Epidermal melanocyte (primary cell): ENCODE measurements at regions not wholly inside any gene's neighbourhood (a gene's known extent, or its start where the extent isn't known, plus 50 kb on each side); places are given as distances from the start of the nearest gene placed in this dataset.

Experiments used
- DNase-seq: peaks from one replicate; pipeline ENCODE4 v3.0.0; 2011; ENCODE audit warnings: low spot score; ENCODE audit not compliant: insufficient read length

DNA sequence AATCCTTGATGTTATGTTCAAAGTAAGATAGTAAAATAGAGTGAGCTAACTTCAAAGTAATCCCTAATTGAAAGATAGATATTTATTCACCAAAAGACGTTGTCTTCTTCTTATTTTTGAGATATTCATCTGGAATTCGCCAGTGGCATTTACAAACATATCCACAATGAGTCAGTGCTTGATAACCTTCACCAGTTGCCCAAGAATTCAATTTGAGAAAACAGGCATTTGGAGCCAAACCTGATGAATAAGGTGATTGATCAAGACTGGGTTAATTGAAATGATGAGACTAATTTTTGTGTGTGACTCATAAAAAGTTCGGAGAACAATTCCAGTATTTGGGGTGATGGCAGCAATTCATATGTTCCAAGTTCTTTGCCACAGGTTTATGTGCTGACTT lies 344.0 kb downstream of the ARL4A start:
- DNase-seq: no peak

DNA sequence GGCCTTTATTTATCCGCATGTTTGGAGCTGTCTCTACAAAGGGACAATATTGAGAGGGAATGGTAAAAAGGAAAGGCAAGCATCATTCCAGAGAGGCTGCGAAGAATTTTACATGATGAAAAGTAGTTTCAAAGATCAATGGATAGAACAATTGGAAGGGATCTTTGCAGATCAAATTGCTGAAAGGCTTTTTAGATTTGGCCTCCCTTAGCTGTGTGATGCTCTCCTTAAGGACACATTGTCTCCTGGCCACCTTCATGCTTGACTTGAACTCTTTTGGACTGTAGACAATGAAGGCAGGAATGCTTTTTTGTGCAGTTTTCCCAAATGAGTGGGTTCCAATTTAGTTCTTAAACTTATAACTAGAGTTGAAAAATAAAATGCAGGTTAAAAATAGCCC lies 344.7 kb downstream of the ARL4A start:
- no peak for DNase-seq

DNA sequence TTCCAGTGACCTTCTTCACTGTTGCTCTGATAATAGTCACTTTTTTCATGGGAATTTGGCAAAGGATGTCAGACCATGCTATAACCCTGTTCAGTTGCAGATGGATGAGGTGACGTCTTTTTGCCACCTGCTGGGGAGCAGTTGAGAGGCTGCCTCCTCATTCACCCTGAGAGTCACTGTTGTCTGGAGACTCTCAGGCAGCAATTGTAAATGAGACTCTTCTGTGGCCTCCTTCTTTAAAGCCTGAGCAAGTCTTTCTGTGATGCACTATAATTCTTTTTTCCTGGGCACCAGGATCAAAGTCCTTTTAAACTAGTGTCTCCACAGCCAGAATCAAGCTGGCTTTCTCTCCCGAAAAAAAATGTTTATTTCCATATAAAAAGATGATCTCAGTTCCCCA lies 345.1 kb downstream of the ARL4A start:
- no peak for DNase-seq

DNA sequence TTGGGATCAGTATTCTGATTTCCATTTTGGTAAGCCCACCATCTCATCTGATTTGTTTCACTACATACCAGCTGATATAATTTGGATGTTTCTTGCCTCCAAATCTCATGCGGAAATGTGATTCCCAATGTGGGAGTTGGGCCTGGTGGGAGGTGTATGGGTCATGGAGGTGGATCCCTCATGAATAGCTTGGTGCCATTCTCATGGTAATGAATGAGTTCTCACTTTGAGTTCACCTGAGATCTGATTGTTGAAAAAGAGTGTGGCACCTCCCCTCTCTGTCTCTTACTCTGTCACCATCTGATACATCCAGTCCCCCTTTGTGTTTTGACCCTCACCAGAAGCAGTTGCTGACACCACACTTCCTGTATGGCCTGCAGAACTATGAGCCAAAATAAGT lies 347.3 kb downstream of the ARL4A start:
- no peak for DNase-seq

DNA sequence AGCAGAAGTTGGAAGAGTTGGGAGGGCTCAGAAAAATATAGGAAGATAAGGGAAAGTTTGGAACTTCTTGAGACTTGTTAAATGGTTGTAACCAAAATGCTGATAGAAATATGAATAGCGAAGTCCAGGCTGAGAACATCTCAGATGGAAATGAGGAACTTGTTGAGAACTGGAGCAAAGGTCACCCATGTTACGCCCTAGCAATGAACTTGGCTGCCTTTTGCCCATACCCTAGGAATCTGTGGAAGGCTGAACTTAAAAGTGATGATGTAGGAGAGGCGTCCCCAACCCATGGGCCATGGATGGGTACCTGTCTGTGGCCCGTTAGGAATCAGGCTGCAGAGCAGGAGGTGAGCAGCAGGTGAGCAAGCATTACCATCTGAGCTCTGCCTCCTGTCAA lies 347.8 kb downstream of the ARL4A start:
- DNase-seq: no peak

DNA sequence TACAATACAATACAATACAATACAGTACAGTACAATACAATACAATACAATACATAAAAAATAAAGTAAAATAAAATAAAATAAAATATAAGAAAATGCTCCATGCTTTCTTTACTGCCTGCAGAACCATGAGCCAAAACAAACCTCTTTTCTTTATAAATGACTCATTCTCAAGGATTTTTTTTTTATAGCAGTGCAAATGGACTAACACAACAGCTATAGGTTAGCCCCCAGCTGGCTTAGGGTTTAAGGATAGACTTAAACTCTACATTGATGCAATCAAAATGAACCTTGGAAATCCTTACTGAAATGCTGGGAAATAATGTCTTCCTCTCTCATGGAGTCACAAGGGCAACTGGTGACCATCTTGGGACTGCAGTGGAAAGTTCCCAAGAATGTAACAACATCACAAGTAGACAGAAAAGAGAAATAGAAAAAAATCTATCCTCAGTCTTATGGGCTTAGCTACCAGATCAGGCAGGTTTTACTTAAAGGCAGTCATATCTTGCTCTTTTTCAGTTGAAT lies 348.9 kb downstream of the ARL4A start:
- no peak for DNase-seq

DNA sequence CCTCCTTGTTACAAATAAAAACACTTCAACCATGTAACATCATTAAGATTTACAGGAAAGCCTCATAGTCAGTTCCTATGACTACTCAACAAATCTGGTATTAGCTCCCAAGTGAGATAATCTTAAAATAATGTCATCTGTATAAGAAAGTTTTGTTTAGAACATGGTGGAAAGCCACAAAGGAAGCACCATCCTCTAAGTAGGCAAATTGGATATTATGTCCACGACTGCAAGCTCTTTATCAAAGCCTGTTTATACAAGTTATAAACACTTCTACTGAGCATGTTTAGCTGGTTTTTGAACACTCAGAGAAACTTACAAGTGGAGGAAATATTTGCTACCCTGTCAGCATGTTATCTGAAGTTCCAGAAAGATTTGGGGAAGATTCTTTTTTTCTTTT lies 349.8 kb downstream of the ARL4A start:
- DNase-seq: no peak

DNA sequence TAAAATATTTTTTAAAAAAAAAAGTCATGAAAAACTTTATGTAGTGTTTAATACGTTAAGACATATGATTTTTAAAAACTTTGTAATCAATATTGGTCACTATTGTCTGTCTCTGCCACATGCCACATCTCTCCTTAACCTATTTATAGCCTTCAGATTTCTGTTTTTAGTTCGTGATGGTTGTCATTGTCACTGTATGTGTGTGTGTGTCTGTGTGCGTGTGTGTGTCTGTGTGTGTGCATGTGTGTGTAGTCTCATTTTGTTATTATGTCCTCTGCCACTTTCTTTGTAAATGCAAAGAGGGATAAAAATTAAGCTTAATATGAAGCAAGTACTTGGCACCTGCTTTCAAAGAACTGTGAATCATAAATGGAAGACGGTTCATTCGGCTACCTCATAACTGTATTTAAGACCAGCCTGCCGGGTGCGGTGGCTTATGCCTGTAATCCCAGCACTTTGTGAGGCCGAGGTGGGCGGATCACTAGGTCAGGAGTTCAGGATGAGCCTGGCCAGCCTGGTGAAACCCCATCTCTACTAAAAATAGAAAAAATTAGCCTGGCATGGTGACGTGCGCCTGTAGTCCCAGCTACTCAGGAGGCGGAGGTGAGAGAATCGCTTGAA lies 354.0 kb downstream of the ARL4A start:
- no peak for DNase-seq

DNA sequence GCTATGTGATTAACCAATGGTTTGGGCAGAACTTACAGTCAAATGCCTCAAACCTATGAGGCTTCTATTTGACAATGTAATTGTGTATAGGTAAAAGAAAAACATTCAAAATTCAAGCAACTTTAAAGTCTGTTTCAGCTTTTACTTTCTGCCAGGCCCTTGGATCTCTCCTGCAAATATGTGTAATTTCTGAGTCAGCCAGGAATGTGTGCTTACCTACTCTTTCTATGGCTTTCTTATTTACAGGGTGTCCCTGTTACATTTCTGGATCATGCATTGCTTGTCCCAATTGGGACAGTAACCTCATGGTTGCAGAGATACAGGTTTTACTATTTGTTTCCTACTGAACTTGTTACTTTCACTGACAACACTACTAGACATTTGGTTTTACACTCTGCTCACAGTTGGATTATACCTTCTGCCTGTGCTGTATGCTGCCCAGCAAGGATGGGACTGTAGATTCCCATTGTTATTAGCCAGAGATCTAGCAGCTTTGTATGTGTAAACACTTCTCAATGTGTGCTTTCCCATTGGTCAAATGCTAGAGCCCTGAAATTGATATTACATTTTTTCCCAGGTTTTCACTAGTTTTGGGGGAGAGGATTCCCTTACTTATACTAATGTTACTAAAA lies 355.3 kb downstream of the ARL4A start:
- no peak for DNase-seq

DNA sequence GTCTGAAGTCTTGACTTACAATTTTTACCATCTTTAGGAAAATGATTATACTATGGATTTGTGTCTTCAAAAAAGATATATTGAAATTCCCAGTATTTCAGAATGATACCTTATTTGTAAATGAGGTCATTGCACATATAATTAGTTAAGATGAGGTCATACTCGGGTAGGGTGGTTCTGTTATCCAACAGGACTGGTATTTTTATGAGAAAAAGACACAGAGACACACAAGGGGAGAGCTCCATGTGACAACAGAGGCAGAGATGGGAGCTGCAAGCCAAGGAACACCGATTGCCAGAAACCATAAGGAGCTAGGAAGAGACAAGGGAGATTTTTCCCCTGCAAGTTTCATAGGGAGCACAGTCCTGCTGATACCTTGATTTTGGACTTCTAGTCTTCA lies 356.9 kb downstream of the ARL4A start:
- no peak for DNase-seq

DNA sequence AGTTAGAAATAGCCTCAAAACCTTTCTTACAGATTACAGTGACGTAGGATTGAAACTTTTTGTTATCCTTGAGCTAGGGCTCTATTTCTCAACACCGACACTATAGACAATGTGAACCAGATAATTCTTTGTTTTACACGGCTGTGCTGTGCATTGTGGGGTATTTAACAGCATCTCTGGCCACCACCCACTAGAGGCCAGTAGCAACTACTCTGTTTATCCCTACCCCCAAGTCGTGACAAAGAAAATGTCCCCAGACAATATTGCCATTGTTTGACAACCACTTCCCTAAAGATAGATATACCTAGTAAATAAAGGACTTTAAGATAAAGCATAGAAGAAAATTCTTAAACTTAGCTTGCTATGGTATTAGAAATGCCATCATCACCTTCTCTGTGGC lies 359.6 kb downstream of the ARL4A start:
- no peak for DNase-seq

DNA sequence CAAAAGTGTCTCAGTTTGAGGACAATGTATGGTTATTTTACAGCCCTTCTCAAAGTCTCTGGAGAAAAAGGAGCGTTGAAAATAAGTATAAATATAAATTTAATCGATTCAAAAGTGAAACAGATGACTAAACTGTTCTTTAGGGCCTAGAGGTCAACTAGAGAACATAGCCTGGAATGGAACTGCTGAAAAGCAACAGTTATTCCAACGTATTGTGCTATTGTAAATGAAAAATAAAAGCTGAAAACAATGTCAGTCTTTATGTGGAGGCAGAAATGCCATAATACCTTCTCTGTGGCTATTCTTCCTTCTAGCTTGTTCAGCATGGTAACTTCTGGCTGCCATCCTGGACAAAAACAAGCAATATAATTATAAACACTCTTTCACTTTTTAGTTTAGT lies 362.5 kb downstream of the ARL4A start:
- DNase-seq: no peak

DNA sequence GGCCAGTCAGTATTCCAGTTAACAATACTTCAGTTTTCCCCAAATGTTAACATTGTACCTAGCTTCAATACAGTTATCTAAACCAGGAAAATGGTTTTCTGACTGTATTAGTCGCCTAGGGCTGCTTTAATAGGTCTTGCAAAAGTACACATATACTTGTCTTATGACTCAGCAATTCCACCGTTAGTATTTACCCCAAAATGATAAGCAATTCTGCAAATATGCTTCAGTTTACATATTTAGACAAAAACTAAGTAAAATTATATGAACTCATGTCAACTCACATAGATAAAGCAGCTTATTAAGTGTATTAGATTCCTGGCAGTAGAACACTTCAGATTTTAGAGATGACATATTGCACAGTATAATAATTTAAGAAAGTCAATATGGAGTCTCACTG lies 363.3 kb downstream of the ARL4A start:
- no peak for DNase-seq

DNA sequence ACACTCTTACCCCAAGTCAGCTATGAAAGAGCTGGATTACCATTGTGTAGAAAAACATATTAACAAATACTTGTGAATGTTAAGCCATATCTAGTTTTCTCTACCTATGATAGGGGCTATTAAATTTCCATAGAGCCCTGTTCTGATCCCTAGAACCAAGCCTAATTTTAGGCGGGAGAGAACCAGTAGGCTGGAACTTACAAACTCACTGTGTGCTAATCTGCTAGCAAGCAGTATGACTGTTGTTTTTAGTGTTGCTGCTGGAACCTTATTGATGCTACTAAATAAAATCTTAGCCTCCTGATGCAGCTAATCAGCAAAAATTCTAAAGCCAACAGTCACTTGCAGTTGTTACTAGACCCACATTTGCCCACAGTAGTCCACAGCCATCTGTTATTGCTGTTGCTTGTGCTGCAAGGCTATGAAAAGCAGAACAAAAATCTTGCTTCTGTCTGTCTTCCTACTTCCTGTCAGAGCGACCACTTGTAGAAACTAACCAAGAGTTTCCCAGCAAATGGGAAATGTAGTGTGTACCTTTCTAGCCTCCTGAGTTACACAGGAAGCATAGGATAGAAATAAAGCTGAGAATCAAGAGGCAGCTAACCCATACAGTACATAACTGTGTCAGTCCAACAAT lies 368.4 kb downstream of the ARL4A start:
- no peak for DNase-seq

DNA sequence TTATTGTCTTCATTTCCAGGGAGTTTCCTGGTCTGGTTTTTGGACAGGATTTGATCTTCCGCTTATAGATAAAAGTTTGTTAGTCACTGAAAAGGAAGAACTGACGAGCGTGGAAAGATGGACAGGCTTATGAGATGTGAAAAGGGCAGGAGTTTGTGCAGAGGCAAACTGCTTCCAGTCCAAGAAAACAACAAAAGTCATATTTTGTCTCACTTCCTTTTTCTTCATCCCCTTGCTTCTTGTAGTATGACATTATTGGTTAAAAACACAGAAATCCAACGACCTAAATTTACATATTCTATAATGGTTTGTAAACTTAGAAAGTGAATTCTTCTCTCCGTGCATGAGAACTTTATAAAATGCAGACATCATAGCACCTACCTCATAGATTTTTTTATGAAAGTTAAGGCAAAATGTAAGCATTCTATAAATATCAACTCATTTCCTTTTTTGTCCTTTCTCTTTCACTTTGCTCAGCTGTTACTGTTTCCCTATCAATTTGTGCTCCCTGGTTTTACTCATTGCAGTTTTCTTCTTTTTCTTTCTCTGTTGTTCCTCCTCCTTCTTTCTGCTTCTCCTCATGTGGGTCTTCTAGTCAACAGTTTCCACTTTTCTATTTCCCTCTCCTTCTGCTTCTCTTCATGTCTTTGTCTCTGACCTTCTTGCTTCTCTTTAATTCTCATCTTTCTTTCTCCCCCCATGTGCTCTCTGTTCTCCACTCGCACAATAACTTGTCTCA lies 370.2 kb downstream of the ARL4A start:
- no peak for DNase-seq

DNA sequence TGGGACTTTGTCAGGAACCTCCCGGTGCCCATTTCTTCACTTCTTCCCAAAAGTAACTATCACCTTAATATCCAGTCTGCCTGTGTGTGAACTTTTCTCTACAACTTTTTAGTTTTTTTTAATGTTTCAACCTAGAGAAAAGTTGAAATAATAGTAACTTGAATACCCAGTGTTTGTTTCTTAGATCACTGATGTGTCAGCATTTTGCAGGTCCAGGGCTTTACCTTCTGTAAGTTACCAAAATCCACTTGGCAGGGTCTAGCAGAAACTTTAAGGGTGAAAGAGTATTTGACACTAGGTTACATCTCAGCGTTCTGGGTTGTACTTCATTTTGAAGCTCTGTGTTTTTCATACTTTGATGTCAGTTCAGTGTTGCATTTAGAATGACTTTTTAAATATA lies 372.7 kb downstream of the ARL4A start:
- DNase-seq: no peak

DNA sequence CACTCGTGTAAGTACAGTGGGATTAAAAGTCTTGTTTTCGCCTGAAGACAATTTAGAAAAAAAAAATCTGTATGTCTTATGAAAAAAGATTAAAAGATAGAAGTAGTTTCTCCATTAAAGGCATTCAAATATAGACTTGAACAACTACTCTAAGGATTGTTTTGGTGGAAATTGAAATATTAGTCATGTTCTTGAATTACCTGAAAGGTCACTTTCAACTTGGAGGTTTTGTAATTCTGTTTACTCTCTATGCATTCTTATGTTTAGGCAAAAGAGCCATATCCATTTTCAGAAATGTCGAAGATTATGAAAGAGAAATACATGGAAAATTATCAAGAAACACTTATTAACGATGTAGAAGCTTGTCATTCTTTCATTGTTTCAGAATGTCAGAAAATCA lies 373.7 kb downstream of the ARL4A start:
- no peak for DNase-seq

DNA sequence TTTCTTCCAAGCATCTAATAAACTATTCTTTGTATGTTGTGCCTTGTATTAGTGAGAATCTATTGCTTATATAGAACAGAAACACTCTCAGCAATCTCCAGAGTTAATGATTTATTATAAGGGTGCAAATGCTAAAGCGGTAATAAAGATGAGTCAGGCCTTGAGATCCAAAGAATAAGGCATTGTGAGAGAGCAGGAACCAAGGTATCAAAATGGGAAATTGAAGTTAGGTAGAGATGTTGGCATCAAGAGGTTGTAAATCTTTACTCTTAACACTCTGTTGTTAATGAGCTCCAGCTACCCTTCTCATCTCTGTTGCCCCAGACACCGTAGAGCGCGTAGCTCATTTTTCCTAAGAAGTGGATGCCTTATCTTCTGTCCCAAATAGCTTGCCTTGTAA lies 375.2 kb downstream of the ARL4A start:
- no peak for DNase-seq

DNA sequence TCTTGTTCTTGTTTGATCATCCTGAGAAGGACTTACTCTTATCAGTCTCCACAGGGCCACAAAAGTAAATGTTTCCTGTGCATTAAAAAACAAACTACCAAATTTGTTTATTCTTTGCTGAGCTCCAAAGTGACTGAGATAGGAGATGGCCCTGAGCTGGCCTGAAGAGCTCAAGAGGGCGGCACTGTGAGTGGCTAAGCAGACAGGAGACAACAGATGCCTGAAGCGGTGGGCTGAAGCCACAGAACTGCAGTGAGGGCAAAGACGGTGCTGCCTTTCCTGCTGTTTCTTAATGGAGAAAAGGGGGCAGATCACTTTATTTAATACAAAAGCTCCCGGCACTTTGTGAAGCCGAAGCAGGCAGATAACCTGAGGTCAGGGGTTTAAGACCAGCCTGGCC lies 379.6 kb downstream of the ARL4A start:
- DNase-seq: no peak

DNA sequence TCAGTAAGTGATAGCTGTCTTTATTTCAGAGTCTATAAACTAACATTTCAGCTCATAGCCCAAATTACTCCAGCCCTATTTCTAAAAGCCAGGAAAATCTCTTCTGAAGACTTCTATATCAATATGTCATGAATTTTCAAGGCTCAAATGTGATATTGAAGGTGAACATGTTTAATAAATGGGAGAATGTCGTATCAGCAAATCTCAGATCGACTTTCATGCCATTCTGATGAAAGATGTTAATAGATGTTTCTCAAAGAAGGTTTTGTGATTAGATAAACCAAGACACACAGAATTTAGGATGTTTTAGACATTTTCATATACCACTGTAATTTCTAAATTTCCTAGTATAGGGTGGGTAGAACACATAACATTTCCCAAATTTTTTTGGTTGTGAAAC lies 380.6 kb downstream of the ARL4A start:
- no peak for DNase-seq

DNA sequence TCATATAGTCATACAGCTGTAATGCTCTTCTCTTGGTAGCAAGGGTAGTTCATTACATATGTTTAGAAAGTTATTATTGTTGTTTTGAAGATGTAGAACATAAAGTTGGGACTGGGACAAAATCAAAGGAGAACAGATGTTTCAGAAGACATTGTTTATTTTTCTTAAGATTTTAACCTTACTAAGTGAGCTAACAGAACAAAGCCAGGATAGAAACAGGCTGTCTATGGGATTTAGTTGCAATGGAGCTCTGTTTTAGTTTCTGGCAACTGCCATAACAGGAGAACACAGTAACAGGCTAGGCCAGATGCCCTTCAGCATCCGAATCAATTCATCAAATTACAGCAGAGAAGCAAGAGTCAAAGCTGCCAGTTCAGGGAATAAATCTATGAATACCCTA lies 382.4 kb downstream of the ARL4A start:
- no peak for DNase-seq

DNA sequence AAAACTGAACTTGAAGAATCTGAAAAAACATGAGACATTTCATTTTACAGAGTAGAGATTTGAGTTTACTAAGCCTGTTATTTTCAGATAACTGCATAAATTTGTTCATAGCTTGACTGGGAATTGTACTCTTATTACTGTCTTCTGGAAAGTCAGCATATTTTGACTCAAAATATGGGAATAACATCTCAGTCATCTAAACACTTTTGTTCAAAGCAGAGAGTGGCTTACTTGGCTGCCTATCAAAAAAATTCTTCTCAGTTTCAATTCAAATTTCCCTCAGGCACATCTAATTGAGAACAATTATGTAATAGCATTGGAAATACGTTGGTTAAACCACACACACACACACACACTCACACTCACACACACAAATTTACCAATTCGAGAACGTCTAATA lies 384.6 kb downstream of the ARL4A start:
- DNase-seq: no peak
